ENCODE measurements at regions not wholly inside any gene's neighbourhood (a gene's known extent, or its start where the extent isn't known, plus 50 kb on each side); places are given as distances from the start of the nearest gene placed in this dataset.

DNA sequence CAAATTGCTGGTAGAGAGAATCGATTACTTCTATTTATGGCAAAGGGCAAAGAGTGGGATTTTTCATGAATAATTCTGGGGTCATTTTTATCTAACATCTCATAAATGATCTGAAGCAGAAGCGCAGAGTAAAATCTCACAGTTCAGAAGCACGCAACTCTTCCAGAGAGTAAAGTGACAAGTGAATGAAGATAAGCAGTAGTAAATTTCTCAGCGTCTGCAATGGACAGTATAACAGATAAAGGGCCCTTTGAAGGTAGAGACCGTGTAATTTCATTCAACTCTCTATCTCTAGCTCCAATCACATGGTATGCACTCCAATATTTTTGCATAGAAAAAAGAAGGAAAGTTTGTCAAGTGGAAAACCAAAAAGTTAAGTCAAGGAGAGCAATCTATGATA lies 521.1 kb upstream of the NECTIN3 start:
- peaks cover 18% of the 10 kb centered on the region for H3K4me1 Mint-ChIP-seq
- TF ChIP-seq, protein P1, sequence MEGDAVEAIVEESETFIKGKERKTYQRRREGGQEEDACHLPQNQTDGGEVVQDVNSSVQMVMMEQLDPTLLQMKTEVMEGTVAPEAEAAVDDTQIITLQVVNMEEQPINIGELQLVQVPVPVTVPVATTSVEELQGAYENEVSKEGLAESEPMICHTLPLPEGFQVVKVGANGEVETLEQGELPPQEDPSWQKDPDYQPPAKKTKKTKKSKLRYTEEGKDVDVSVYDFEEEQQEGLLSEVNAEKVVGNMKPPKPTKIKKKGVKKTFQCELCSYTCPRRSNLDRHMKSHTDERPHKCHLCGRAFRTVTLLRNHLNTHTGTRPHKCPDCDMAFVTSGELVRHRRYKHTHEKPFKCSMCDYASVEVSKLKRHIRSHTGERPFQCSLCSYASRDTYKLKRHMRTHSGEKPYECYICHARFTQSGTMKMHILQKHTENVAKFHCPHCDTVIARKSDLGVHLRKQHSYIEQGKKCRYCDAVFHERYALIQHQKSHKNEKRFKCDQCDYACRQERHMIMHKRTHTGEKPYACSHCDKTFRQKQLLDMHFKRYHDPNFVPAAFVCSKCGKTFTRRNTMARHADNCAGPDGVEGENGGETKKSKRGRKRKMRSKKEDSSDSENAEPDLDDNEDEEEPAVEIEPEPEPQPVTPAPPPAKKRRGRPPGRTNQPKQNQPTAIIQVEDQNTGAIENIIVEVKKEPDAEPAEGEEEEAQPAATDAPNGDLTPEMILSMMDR (IDR thresholded peaks at IDR 0.05), result no peak

DNA sequence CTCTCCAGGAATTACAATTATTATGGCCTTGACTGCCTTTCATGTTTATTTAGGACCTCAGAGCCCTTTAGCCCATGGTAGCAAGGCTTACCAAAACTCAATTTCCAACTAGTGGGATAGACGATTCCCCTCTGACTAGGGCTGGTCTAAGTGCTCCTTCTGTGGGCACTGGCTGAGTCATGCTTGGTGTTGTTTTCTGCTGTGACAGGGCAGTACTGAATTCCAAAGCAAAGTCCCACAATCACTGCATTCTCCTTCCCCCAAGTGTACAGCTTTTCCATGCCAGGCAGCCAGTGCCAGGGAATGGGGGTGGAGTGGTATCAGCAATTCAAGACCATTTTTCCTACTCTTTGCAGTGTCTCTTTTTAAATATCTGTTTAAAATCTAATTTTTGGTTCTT lies 509.0 kb upstream of the NECTIN3 start:
- peaks cover 2% of the 10 kb centered on the region for H3K27me3 Mint-ChIP-seq (ENCODE audit: low read depth, poor library complexity)
- TF ChIP-seq, protein P1 (IDR thresholded peaks at IDR 0.05), result no peak
- H3K4me3 Mint-ChIP-seq, result no peak overlapping the region
- no peaks in the 10 kb centered on the region for H3K4me1 Mint-ChIP-seq
- no peak overlapping the region for H3K27ac Mint-ChIP-seq
- H3K9me3 Mint-ChIP-seq, result peaks cover 26% of the 10 kb centered on the region
- no peaks in the 10 kb centered on the region for H3K36me3 Mint-ChIP-seq (ENCODE audit: low read depth)
- no peak for DNase-seq

More for the DNA sequence above, 521.1 kb upstream of the NECTIN3 start:
- Mint-ChIP-seq H3K27ac (no peak overlapping the region), H3K36me3 (ENCODE audit: low read depth) (no peaks in the 10 kb centered on the region), H3K27me3 (ENCODE audit: low read depth, poor library complexity) (no peaks in the 10 kb centered on the region), H3K9me3 (no peaks in the 10 kb centered on the region), H3K4me3 (no peak overlapping the region)
- DNase-seq, result no peak

DNA sequence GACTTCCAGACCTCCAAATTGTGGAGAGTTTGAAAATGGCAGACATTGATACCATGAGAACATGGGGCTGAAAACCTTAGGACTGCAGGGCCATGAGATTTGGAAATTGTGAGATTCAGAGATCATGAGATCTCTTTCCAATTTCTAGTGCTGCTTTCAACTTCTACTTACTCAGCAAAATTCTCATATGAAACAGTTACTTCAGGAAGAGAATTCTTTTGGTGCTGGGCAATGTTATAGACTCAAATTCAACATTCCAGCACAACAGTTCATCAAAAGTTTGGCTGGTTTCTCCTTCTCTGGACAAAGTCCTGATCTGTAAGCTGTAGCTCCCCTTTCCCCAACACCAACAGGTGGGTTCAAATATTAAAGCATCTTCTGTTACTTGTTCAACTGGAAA lies 506.9 kb upstream of the NECTIN3 start:
- TF ChIP-seq, protein P1 (IDR thresholded peaks at IDR 0.05), result no peak
- no peaks in the 10 kb centered on the region for H3K4me1 Mint-ChIP-seq
- peaks cover 2% of the 10 kb centered on the region for H3K27me3 Mint-ChIP-seq (ENCODE audit: low read depth, poor library complexity)
- no peaks in the 10 kb centered on the region for H3K36me3 Mint-ChIP-seq (ENCODE audit: low read depth)
- H3K4me3 Mint-ChIP-seq, result no peak overlapping the region
- peaks cover 20% of the 10 kb centered on the region for H3K9me3 Mint-ChIP-seq
- no peak overlapping the region for H3K27ac Mint-ChIP-seq
- DNase-seq, result no peak

DNA sequence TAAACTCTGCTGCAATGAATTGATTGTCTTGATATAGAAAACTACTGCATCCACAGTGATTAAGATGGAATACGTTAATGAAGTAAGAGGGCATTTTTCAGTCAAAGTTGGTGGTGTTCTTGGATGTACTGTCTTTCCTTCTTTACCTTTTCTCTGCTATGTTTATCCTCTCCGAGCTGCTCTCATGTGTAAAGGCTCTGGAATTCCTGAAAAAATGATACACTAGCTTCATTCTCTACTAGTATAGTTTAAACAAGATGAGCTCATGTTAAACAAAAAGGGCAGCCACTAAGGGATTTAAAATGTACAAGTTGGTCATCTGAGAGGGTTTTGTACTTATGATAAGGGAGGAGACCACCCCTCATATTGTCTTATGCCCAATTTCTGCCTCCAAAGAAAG lies 504.6 kb upstream of the NECTIN3 start:
- H3K36me3 Mint-ChIP-seq (ENCODE audit: low read depth), result no peaks in the 10 kb centered on the region
- no peak overlapping the region for H3K27ac Mint-ChIP-seq
- peaks cover 1% of the 10 kb centered on the region for H3K9me3 Mint-ChIP-seq
- TF ChIP-seq, protein P1 (IDR thresholded peaks at IDR 0.05), result no peak
- no peaks in the 10 kb centered on the region for H3K4me1 Mint-ChIP-seq
- DNase-seq, result no peak
- no peak overlapping the region for H3K4me3 Mint-ChIP-seq
- no peaks in the 10 kb centered on the region for H3K27me3 Mint-ChIP-seq (ENCODE audit: low read depth, poor library complexity)

DNA sequence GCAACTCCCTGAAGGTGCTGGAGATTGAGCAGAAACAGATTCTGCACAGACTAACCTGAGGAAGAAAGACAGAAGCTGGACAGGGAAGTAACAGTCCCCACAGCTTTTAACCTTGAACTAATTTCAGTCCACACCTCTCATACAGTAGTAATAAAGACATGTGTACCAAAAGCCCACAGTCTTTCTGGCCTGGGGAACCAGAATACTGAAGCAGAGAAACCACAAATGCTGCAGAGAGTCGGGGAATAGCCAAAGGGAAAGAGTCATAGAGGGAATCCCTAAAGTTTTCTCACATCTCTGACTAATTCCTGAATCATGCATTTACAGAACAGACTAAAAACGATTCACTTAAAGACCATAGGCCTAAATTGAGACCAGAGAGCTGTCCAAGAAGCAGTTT lies 503.4 kb upstream of the NECTIN3 start:
- Mint-ChIP-seq H3K9me3 (no peaks in the 10 kb centered on the region), H3K4me3 (no peak overlapping the region), H3K27me3 (ENCODE audit: low read depth, poor library complexity) (no peaks in the 10 kb centered on the region), H3K36me3 (ENCODE audit: low read depth) (no peaks in the 10 kb centered on the region), H3K27ac (no peak overlapping the region), H3K4me1 (no peaks in the 10 kb centered on the region)
- DNase-seq, result no peak
- TF ChIP-seq, protein P1 (IDR thresholded peaks at IDR 0.05), result no peak

DNA sequence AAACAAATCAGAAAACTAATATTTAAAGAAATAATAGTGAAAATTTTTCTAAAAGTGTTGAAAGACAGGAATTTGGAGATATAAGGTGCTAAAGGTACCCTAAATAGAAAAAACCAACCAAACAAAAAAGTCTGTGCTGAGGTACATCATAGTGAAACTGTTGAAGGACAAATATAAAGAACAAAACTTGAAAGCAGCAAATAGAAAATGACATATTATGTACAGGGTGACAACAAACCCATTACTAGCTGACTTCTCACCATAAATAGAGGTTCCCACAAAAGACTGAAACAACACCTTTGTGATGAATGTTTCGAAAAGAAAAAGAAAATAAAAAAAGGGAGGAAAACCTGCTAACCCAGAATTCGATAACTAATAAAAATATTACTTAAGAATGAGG lies 502.5 kb upstream of the NECTIN3 start:
- H3K27me3 Mint-ChIP-seq (ENCODE audit: low read depth, poor library complexity), result no peaks in the 10 kb centered on the region
- no peak for DNase-seq
- H3K4me1 Mint-ChIP-seq, result no peaks in the 10 kb centered on the region
- no peak overlapping the region for H3K27ac Mint-ChIP-seq
- TF ChIP-seq, protein P1 (IDR thresholded peaks at IDR 0.05), result no peak
- H3K9me3 Mint-ChIP-seq, result no peaks in the 10 kb centered on the region
- no peaks in the 10 kb centered on the region for H3K36me3 Mint-ChIP-seq (ENCODE audit: low read depth)
- H3K4me3 Mint-ChIP-seq, result no peak overlapping the region
